Activated T-cell treated with anti-CD3 and anti-CD28 coated beads, Interleukin-2, amount 50 U/mL, for 4 hours (primary cell): ENCODE measurements at regions not wholly inside any gene's neighbourhood (a gene's known extent, or its start where the extent isn't known, plus 50 kb on each side); places are given as distances from the start of the nearest gene placed in this dataset.
"Not testable (repeated sequence)": the region's sequence is repeated elsewhere in the genome, so short reads cannot be mapped to it uniquely, and the experiment has no call there.

Source experiments
- ATAC-seq, 2 donors: fragments of 200-7000 bp; cut with Tn5 transposase; one replicate each; pipeline ENCODE4 v1.10.0; 2021
- DNase-seq: peaks from one replicate; pipeline ENCODE4 v3.0.0-alpha.2; 2020
- H3K27me3 Mint-ChIP-seq: one replicate; pipeline ENCODE4 v1.8.0; 2021; ENCODE audit warnings: low read depth, mixed read lengths
- H3K36me3 Mint-ChIP-seq: one replicate; pipeline ENCODE4 v1.8.0; 2022; ENCODE audit warnings: mixed read lengths; ENCODE audit not compliant: insufficient read depth
- H3K4me1 Mint-ChIP-seq: one replicate; pipeline ENCODE4 v1.8.0; 2021; ENCODE audit warnings: low read depth, mixed read lengths
- H3K4me3 Mint-ChIP-seq: one replicate; pipeline ENCODE4 v1.8.0; 2021; ENCODE audit warnings: mild to moderate bottlenecking, moderate library complexity, mixed read lengths
- H3K9me3 Mint-ChIP-seq: one replicate; pipeline ENCODE4 v1.8.0; 2021; ENCODE audit warnings: mixed read lengths

DNA sequence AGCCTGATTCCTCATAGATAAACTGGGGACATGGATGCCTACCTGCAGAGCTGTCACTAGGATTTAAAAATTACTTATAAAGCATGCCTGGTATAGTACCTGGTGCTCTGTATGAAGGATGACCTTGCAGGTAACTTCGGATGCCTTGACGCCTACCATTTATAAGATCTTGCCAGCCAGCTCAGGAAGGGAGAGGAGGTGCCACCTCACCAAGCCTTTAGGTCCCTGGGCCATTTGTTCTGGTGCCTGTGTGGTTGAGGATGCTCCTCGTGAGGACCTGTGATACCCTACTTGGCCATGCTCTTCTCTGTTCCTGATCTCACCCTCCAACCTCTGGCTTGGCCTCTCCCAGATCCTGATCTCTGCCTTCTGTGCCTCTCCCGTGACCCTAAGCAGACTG, 85.2 kb downstream of the FDX1 start:
- H3K4me3 Mint-ChIP-seq: no peak overlapping the region
- H3K36me3 Mint-ChIP-seq: no peaks in the 10 kb centered on the region
- ATAC-seq: no peak
- no peaks in the 10 kb centered on the region for H3K4me1 Mint-ChIP-seq
- no peaks in the 10 kb centered on the region for H3K27me3 Mint-ChIP-seq
- no peak for DNase-seq
- peaks cover 3% of the 10 kb centered on the region for H3K9me3 Mint-ChIP-seq

GRCh38 chr11:110517381-110517780, 87.6 kb downstream of the FDX1 start:
- H3K4me3 Mint-ChIP-seq, ATAC-seq, H3K4me1 Mint-ChIP-seq, H3K9me3 Mint-ChIP-seq, H3K27me3 Mint-ChIP-seq, DNase-seq, H3K36me3 Mint-ChIP-seq: not testable (repeated sequence)

DNA sequence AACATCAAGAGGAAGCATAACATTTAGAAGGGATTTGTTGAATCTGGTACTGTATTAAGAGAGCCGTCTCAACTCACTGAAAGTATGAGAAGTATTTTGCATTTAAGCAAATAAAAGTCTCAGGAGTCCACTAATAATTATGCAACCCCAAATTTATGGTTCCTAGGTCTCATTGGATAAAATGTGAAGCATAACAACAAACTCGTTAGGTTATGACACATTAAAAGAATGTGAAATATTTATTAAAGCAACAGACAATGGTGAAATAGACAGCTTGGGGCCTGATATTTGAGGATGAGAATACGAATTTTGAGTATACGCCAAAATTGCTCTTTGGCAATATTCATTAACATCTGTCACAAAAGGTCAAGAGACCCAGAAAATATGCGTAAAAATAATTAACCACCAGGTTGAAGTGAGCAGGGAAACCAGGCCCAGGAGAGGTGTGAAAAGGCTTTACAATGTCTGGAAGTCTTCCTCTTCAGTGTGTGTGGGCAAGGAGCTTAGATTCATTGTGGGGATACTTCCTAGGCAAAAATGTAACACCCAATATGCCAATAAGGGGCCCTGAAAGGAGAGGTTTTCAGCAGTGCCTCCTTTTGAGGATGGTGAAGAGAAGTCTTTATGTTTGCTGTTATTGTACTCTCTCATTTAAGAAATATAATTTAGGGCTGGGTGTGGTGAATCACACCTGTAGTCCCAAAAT, 89.2 kb downstream of the FDX1 start:
- peaks cover 8% of the 10 kb centered on the region for H3K4me1 Mint-ChIP-seq
- no peaks in the 10 kb centered on the region for H3K27me3 Mint-ChIP-seq
- H3K4me3 Mint-ChIP-seq: no peak overlapping the region
- H3K36me3 Mint-ChIP-seq: no peaks in the 10 kb centered on the region
- DNase-seq (no peak), ATAC-seq (no peak)
- peaks cover 3% of the 10 kb centered on the region for H3K9me3 Mint-ChIP-seq

- Mint-ChIP-seq H3K4me3 (no peak overlapping the region), H3K36me3 (no peaks in the 10 kb centered on the region), H3K27me3 (no peaks in the 10 kb centered on the region), H3K9me3 (peaks cover 3% of the 10 kb centered on the region), H3K4me1 (peaks cover 8% of the 10 kb centered on the region)
- DNase-seq (no peak), ATAC-seq (no peak)
Measured at GRCh38 chr11:110519796-110520195, 90.0 kb downstream of the FDX1 start.

DNA sequence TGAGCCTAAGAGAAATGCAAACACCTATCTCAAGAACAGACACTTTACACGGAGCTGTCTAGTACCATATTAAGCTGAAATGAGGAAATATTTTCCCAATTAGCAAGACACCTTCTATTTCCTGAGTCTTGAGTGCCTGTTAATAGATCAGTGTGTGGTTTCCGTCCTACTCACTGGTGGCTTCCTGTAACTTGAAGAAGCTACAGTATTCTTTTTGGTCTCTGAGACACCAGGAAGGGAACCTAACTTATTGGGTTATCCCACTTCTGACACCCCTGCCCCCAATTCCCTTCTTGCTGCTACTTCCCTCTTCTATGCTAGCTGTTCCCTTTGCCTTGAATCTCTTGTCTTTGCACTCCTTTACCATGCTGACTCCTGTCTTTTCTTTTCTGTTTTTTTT, 92.7 kb downstream of the FDX1 start:
- peaks cover 6% of the 10 kb centered on the region for H3K9me3 Mint-ChIP-seq

DNA sequence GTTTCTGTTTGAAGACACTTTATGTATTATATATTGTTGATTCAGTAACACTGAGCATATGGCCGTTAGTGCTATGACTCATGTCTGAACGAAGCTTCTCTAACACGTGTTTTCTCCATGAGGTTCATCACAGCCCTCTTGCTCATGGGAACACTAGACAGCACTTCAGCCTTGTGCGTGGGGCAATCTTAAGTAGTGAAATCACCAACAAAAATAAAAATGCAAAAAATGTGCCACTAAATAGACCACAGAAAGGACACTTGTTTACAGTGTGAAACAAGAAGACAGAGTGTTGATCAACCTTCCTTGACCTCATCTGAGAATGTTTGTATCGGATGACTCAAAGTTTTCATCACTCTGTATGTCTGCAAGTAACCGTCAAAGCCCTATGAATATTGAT, 94.5 kb downstream of the FDX1 start:
- H3K27me3 Mint-ChIP-seq: no peaks in the 10 kb centered on the region
- peaks cover 19% of the 10 kb centered on the region for H3K9me3 Mint-ChIP-seq
- H3K36me3 Mint-ChIP-seq: no peaks in the 10 kb centered on the region
- no peak overlapping the region for H3K4me3 Mint-ChIP-seq
- DNase-seq (no peak), ATAC-seq (no peak)
- H3K4me1 Mint-ChIP-seq: peaks cover 14% of the 10 kb centered on the region

More for the DNA sequence above, 92.7 kb downstream of the FDX1 start:
- ATAC-seq (no peak), DNase-seq (no peak)
- Mint-ChIP-seq H3K4me1 (peaks cover 14% of the 10 kb centered on the region), H3K27me3 (no peaks in the 10 kb centered on the region), H3K36me3 (no peaks in the 10 kb centered on the region), H3K4me3 (no peak overlapping the region)

DNA sequence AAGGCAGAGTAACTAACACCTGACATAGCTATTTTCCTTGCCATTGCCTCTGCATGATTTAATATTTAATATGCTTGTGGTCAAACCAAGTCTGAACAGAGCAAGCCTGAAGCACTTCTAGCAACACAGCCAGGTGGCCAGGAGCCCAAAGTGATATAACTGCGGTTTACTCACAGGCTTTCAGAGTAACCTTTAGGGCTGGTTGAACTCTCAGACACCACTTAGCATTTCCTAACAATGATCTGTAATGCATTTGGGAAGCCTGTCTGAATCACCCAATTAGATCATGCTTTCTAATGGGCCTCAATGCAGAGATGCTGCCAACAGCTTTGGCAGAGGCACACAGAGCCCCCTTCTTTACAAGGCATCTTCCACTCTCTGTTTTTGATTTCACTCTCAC, 96.1 kb downstream of the FDX1 start:
- no peaks in the 10 kb centered on the region for H3K27me3 Mint-ChIP-seq
- peaks cover 14% of the 10 kb centered on the region for H3K4me1 Mint-ChIP-seq
- ATAC-seq (no peak), DNase-seq (no peak)
- no peaks in the 10 kb centered on the region for H3K36me3 Mint-ChIP-seq
- peaks cover 19% of the 10 kb centered on the region for H3K9me3 Mint-ChIP-seq
- no peak overlapping the region for H3K4me3 Mint-ChIP-seq

GRCh38 chr11:110526323-110526722, 96.6 kb downstream of the FDX1 start:
- H3K4me1 Mint-ChIP-seq: peaks cover 14% of the 10 kb centered on the region
- DNase-seq (no peak), ATAC-seq (peak in 1 of 2 donors; percentile 53)
- peaks cover 19% of the 10 kb centered on the region for H3K9me3 Mint-ChIP-seq
- no peaks in the 10 kb centered on the region for H3K27me3 Mint-ChIP-seq
- no peaks in the 10 kb centered on the region for H3K36me3 Mint-ChIP-seq
- H3K4me3 Mint-ChIP-seq: no peak overlapping the region
